HepG2 (cell line): ENCODE measurements at regions not wholly inside any gene's neighbourhood (a gene's known extent, or its start where the extent isn't known, plus 50 kb on each side); places are given as distances from the start of the nearest gene placed in this dataset.

Experiments used
- AKAP8 ChIP-seq: sonication (generic); formaldehyde crosslinking; IDR thresholded peaks from 2 replicates; pipeline ENCODE4 v1.5.1; 2020; ENCODE audit warnings: mild to moderate bottlenecking, missing genetic modification reagents
- ELF1 ChIP-seq: sonication (generic); formaldehyde crosslinking; IDR thresholded peaks from 2 replicates; pipeline ENCODE4 v1.4.0; 2020; ENCODE audit warnings: missing genetic modification reagents
- GABPB1 ChIP-seq: IDR thresholded peaks from 2 replicates; pipeline ENCODE4 v1.6.1; 2016; ENCODE audit warnings: mild to moderate bottlenecking, missing genetic modification reagents, moderate library complexity, missing compliant biosample characterization
- MED1 ChIP-seq: sonication (generic); formaldehyde crosslinking; IDR thresholded peaks from 2 replicates; pipeline ENCODE4 v1.4.0; 2020; ENCODE audit warnings: missing genetic modification reagents
- RARA ChIP-seq: IDR thresholded peaks from 2 replicates; pipeline ENCODE4 v1.6.1; 2016; ENCODE audit warnings: missing genetic modification reagents, missing compliant biosample characterization
- RFX5 ChIP-seq: IDR thresholded peaks from 2 replicates; pipeline ENCODE4 v1.6.1; 2011; ENCODE audit warnings: low read depth, low read length, improper control_type of control experiment
- SNAPC2 ChIP-seq: sonication (generic); formaldehyde crosslinking; IDR thresholded peaks from 2 replicates; pipeline ENCODE4 v1.8.1; 2022; ENCODE audit warnings: mild to moderate bottlenecking, missing genetic modification reagents
- SOX5 ChIP-seq: IDR thresholded peaks from 2 replicates; pipeline ENCODE4 v1.6.1; 2016; ENCODE audit warnings: borderline replicate concordance
- TARDBP ChIP-seq: sonication (generic); formaldehyde crosslinking; IDR thresholded peaks from 2 replicates; pipeline ENCODE4 v1.8.0; 2022; ENCODE audit warnings: mild to moderate bottlenecking, missing genetic modification reagents
- ZMYM4 ChIP-seq: sonication (generic); formaldehyde crosslinking; IDR thresholded peaks from 2 replicates; pipeline ENCODE4 v1.8.1; 2023; ENCODE audit warnings: mild to moderate bottlenecking, missing genetic modification reagents
- ZNF317 ChIP-seq: sonication (generic); formaldehyde crosslinking; IDR thresholded peaks from 2 replicates; pipeline ENCODE4 v1.5.0; 2020; ENCODE audit warnings: mild to moderate bottlenecking, missing genetic modification reagents
- ZNF550 ChIP-seq: sonication (generic); formaldehyde crosslinking; IDR thresholded peaks from 2 replicates; pipeline ENCODE4 v1.4.0; 2020; ENCODE audit warnings: mild to moderate bottlenecking, missing genetic modification reagents, borderline replicate concordance
- ZNF557 ChIP-seq: sonication (generic); formaldehyde crosslinking; IDR thresholded peaks from 2 replicates; pipeline ENCODE4 v1.4.0; 2020; ENCODE audit warnings: missing genetic modification reagents
- TF ChIP-seq, protein P1 (sequence below): IDR thresholded peaks from 2 replicates; pipeline ENCODE4 v1.4.0; 2020; ENCODE audit warnings: mild to moderate bottlenecking, missing genetic modification reagents
- TF ChIP-seq, protein P2 (sequence below): fragments of 450-650 bp; IDR thresholded peaks from 2 replicates; pipeline ENCODE4 v1.6.1; 2016
- TF ChIP-seq, protein P3 (sequence below), 2 experiments: sonication (generic) in 1 of 2; formaldehyde crosslinking in 1 of 2; IDR thresholded peaks; 2 replicates each; pipeline versions ENCODE4 v1.4.0 to v1.6.1; 2016 to 2020; ENCODE audit warnings: borderline replicate concordance in 1 of 2, low read depth in 1 of 2, mild to moderate bottlenecking in 1 of 2, missing genetic modification reagents in 1 of 2

DNA sequence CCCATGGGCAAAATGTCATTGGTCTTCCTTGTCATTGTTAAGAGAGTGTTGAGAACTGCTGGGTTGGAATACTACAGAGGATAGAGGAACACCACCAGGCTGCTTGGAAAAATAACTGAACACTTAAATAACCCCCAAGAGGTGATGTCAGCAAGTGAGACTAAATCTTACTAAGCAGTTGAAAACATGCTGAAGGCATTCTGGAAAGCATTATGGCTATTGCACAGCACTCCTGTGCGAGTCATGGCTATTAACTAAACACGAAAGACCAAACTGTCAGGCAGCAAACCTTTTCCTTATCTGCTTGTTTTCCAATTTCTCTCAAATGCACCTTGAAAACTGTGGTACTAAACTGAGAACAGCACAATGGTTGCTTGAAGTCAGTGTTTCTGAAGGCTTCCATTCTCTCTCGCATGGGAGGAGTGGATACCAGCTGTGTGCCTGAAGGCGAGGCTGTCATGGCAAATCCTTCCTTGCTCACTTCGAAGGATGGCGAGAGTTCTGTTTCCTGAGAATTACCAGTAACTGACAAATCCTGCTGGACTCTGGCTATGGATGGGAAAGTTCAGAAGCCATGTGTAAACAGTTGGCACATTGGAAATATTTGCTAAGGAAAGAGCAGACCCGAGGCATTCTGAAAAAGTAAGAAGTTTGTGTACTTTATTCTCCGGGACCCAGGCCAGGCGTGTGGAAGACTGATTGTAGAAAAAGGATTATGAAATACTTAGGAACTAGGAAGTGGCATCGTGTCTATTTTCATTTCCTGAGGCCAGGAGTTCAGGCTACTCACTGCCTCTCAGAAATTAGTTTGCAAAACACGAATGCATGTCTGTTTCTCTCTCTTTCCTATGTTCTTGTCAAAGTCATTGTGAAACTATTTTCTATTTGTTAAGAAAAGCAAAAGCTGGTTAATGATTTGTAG lies 182.1 kb downstream of the DMRT2 start (continued):
- TF ChIP-seq, protein P1, sequence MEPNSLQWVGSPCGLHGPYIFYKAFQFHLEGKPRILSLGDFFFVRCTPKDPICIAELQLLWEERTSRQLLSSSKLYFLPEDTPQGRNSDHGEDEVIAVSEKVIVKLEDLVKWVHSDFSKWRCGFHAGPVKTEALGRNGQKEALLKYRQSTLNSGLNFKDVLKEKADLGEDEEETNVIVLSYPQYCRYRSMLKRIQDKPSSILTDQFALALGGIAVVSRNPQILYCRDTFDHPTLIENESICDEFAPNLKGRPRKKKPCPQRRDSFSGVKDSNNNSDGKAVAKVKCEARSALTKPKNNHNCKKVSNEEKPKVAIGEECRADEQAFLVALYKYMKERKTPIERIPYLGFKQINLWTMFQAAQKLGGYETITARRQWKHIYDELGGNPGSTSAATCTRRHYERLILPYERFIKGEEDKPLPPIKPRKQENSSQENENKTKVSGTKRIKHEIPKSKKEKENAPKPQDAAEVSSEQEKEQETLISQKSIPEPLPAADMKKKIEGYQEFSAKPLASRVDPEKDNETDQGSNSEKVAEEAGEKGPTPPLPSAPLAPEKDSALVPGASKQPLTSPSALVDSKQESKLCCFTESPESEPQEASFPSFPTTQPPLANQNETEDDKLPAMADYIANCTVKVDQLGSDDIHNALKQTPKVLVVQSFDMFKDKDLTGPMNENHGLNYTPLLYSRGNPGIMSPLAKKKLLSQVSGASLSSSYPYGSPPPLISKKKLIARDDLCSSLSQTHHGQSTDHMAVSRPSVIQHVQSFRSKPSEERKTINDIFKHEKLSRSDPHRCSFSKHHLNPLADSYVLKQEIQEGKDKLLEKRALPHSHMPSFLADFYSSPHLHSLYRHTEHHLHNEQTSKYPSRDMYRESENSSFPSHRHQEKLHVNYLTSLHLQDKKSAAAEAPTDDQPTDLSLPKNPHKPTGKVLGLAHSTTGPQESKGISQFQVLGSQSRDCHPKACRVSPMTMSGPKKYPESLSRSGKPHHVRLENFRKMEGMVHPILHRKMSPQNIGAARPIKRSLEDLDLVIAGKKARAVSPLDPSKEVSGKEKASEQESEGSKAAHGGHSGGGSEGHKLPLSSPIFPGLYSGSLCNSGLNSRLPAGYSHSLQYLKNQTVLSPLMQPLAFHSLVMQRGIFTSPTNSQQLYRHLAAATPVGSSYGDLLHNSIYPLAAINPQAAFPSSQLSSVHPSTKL (CRISPR knock-in tag), result peak; percentile 85; the same call in 1 of the 2 replicates
- peak; percentile 51 for TF ChIP-seq GABPB1 (CRISPR knock-in tag)
- no peak for TF ChIP-seq TARDBP (CRISPR knock-in tag)
- peak; percentile 26; the same call in 1 of the 2 replicates for TF ChIP-seq MED1 (CRISPR knock-in tag)
- TF ChIP-seq, protein P2, sequence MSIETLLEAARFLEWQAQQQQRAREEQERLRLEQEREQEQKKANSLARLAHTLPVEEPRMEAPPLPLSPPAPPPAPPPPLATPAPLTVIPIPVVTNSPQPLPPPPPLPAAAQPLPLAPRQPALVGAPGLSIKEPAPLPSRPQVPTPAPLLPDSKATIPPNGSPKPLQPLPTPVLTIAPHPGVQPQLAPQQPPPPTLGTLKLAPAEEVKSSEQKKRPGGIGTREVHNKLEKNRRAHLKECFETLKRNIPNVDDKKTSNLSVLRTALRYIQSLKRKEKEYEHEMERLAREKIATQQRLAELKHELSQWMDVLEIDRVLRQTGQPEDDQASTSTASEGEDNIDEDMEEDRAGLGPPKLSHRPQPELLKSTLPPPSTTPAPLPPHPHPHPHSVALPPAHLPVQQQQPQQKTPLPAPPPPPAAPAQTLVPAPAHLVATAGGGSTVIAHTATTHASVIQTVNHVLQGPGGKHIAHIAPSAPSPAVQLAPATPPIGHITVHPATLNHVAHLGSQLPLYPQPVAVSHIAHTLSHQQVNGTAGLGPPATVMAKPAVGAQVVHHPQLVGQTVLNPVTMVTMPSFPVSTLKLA, result no peak
- TF ChIP-seq ZNF317 (CRISPR knock-in tag), result no peak
- TF ChIP-seq ZNF550 (CRISPR knock-in tag), result no peak
- TF ChIP-seq RARA (CRISPR knock-in tag), result peak; percentile 65
- no peak for TF ChIP-seq AKAP8 (CRISPR knock-in tag)
- TF ChIP-seq ELF1 (CRISPR knock-in tag), result peak; percentile 85
- peak; percentile 45; the same call in 1 of the 2 replicates for TF ChIP-seq ZMYM4 (CRISPR knock-in tag)
- no peak for TF ChIP-seq ZNF557 (CRISPR knock-in tag)
- no peak for TF ChIP-seq RFX5
- TF ChIP-seq, protein P3, sequence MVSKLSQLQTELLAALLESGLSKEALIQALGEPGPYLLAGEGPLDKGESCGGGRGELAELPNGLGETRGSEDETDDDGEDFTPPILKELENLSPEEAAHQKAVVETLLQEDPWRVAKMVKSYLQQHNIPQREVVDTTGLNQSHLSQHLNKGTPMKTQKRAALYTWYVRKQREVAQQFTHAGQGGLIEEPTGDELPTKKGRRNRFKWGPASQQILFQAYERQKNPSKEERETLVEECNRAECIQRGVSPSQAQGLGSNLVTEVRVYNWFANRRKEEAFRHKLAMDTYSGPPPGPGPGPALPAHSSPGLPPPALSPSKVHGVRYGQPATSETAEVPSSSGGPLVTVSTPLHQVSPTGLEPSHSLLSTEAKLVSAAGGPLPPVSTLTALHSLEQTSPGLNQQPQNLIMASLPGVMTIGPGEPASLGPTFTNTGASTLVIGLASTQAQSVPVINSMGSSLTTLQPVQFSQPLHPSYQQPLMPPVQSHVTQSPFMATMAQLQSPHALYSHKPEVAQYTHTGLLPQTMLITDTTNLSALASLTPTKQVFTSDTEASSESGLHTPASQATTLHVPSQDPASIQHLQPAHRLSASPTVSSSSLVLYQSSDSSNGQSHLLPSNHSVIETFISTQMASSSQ (IDR thresholded peaks at IDR 0.05; ENCODE audit: low read depth), result peak; percentile 57
- TF ChIP-seq, protein P3 (CRISPR knock-in tag; IDR thresholded peaks at IDR 0.05; ENCODE audit: borderline replicate concordance), result peak; percentile 66; the same call in 1 of the 2 replicates
- 0 out of 2 replicates have a peak, but pooled peaks have one; percentile 38 for TF ChIP-seq SOX5 (CRISPR knock-in tag)
- no peak for TF ChIP-seq SNAPC2 (CRISPR knock-in tag)
